Astrocyte of the spinal cord (primary cell): ENCODE measurements at regions not wholly inside any gene's neighbourhood (a gene's known extent, or its start where the extent isn't known, plus 50 kb on each side); places are given as distances from the start of the nearest gene placed in this dataset.
A peak's percentile ranks its signal among the peaks of the same experiment; 100 is the strongest.
"Not testable (repeated sequence)": the region's sequence is repeated elsewhere in the genome, so short reads cannot be mapped to it uniquely, and the experiment has no call there.

Experiments used
- DNase-seq: peaks from one replicate; pipeline ENCODE4 v3.0.0; 2011; ENCODE audit warnings: low read depth, low spot score
- H3K4me3 ChIP-seq: 2 replicates; pipeline ENCODE4 v1.5.1; 2011; ENCODE audit warnings: low read depth, mild to moderate bottlenecking, low read length, moderate library complexity
- CTCF ChIP-seq: IDR thresholded peaks from 2 replicates; pipeline ENCODE4 v1.5.1; 2012; ENCODE audit warnings: low read depth, mild to moderate bottlenecking, low read length, inconsistent platforms
- in situ Hi-C: cut with HindIII; loops from 2 replicates; pipeline ENCODE4 v1.10.0; 2017; ENCODE audit warnings: low sequenced_read_pairs

GRCh38 chr21:18722193-18722592 lies 318.6 kb upstream of the TMPRSS15 start:
- in situ Hi-C loops, result no loop called here
- no peak overlapping the region for H3K4me3 ChIP-seq
- TF ChIP-seq CTCF, result no peak
- no peak for DNase-seq

DNA sequence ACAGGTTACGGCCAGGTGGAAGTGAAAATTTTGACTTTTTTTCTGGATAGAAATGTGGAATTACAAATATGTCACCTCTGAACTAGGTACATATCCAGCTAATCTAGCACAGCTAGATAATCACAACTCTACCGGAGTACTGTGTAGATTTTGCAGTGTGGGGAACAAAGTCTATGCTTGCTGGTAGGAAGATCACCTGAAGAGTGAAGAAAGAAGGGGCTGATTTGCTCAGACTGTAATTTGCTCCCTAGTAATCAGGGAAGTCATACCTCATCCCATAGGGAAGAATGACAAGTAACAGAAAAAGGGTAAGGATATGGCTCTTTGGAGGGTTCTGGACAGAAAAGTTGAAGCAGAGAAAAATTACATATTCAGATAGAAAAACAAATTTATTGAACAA lies 319.6 kb upstream of the TMPRSS15 start:
- no peak for TF ChIP-seq CTCF
- no peak for DNase-seq
- in situ Hi-C loops, result no loop called here
- H3K4me3 ChIP-seq, result no peak overlapping the region

DNA sequence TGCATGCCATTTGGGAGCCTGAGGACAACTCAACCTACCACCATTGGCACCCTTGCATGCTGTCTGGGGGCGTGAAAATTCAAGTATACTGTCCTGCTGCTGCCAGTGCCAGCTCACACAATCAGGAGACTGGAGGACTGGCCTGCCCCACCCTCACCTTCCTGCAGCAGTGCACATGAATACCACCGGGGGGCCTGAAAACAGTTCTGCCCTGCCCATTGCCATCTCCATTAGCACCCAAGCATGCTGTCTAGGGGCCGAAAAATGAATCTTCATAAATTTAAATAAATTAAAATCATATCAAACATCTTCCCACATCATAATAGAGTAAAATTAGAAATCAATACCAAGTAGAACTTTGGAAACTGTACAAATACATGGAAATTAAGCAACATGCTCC lies 322.1 kb upstream of the TMPRSS15 start:
- DNase-seq, result no peak
- no peak overlapping the region for H3K4me3 ChIP-seq
- peak; percentile 12 for TF ChIP-seq CTCF
- in situ Hi-C loops, result no loop called here

DNA sequence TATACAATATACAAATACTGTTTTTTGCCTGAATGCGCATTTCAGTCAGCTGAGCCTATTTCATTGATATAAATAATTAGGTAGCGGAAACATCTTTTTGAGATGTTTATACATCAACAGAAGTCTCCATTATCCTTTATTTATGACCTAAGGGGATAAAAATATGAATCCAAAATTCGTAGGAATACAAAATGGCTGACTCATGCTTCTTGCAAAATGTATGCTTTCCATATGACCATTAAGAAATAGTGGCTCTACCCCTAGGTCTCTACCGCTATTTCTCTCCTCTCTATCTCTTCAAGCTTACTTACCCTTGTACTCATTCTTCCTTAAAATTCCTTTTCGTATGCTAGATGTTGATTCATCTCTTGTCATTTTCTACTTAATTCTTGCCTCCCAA lies 338.4 kb upstream of the TMPRSS15 start:
- H3K4me3 ChIP-seq, result no peak overlapping the region
- no peak for DNase-seq
- no peak for TF ChIP-seq CTCF
- in situ Hi-C loops, result no loop called here

DNA sequence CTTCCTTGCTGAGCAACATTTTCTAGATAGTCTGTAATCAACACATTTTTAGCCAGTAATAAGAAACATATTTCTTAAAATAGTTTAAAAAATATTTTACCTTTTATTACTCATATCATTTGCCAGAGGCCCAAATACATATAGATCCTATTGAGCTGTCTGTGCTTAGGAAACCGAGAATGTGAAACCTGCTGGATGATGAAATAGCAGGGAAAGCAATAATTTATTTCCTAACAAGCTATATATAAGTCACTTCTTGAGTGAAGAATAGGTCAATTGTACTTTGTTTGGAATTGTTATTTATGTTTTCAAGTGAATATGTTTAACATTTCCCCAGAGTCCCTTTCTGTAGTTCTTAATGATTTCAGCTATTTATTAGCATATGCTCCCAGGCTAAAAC lies 339.9 kb upstream of the TMPRSS15 start:
- no peak overlapping the region for H3K4me3 ChIP-seq
- no peak for DNase-seq
- in situ Hi-C loops, result no loop called here
- no peak for TF ChIP-seq CTCF

DNA sequence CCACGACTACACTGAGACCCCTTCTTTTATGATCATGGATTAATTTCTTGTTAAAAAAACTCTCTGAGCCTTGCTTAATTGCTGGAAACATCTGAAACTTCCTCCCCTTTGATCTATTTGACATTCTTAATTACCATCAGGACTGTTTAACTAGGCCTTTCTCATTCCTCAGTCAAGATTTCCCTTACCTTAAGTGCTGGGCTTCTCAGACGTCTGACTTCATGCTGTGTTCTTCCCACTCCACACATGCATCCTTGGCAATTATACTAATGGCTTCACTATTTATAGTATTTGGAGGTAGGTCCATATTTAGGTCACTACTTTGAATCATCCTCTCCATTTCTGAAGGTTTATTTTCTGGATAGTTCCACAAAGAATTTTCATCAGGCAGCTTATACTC lies 341.3 kb upstream of the TMPRSS15 start:
- in situ Hi-C loops, result no loop called here
- no peak for TF ChIP-seq CTCF
- H3K4me3 ChIP-seq, result no peak overlapping the region
- no peak for DNase-seq

DNA sequence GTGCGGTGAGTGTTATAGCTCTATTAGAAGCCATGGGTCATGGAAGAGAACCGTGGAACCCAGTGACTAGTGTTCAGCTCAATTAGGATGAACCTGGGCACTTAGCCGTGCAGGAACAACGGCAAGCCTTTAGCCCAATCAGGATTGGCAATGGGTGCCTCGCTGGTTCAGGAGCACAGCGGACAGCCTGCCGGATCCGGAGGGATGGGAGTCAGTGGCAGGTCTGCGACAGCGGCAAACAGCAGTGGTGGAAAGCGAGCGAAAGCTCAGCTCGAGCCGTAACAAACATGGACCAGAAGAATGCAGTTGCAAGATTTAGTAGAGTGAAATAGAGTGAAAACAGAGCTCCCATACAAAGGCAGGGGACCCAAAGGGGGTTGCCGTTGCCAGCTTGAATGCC lies 349.3 kb upstream of the TMPRSS15 start:
- in situ Hi-C loops, DNase-seq, H3K4me3 ChIP-seq: not testable (repeated sequence)

DNA sequence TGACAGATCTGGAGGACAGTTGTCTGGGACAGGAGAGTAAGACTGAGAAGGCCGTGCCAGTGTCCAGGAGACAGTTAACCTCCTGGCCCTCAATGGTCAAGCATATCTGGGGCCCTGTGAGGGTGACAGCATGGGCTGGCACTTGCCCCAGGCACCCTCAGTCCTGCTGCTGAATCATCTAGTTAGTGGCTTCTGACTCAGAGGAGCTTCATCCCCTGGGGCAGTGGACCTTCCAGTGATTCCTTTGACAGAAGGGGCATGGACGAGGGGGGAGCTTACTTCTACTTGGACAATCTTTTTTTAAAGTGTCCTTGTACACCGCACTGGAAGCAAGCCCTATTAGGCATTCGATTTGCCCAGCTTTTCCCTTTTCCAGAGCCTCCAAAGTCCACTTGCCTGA lies 352.7 kb upstream of the TMPRSS15 start:
- peak; percentile 5 for DNase-seq
- in situ Hi-C loops, H3K4me3 ChIP-seq: not testable (repeated sequence)
